ENCODE measurements at regions not wholly inside any gene's neighbourhood (a gene's known extent, or its start where the extent isn't known, plus 50 kb on each side); places are given as distances from the start of the nearest gene placed in this dataset.

DNA sequence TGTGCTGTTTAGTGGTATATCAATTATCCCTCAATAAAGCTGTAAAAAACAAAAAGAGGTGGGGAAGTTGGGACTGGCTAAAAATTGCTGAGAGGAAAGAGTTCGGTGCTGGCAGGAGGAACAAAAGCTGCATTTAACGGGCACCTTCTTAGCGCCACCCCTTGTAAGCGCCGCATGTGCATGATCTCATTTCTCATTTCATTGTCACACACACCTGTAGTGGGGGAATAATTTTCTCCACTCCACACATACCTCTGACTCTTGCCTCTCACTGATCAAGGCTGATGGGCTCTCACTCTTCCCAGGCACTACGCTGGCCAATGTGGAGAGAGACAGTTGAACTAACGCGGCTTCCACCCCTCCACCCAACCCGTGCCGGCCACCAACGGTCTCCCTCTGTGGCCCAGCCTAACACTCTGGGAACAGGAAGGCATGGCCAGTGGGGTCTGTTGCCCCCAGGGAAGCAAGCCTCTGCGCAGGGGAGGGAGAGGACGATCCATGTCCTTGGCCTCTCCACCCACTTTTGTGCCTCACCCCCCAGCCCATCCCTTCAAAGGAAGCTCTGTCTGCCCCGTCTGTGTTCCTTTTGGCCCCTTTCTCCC is 186.7 kb upstream of the SYT13 start:
- DNase-seq = no peak

DNA sequence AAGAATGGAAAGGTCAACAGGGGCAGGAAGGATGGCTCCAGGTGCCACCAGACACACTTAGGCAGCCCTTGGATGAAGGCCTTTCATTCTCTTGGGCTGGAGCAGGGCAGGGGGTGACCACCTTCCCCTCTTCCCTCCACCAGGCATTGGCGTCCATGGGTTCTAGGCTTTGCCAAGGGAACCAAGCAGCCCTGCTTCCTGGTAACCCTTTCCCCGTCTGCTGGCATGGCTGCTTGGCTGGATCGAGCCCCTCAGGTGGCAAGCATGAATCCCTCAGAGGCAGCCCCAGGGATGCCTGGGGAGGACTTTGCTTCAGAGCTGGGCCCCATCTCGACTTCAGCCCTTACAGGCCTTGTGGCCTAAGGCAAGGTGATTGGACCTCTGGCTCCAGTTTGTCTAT is 185.1 kb upstream of the SYT13 start:
- no peak for DNase-seq

DNA sequence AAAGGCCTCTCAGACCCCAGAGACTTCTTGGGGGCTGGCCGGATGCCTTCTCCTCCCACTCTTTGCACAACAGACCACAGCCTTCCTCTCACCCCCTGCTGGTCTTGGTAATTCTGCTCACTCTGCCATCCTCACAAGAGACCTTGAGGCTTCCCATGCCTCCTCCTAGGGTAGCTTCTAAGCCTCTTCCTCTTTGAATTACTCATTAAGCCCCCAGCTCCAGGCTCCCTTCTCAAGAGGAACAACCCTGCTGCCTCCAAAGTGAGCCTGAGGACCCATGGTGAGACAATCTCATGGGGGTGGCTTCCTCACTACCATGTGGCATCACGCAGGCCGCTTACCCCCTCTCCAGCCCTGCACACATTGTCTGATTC is 184.6 kb upstream of the SYT13 start:
- DNase-seq = peak in 1 of 2 donors; percentile 9

DNA sequence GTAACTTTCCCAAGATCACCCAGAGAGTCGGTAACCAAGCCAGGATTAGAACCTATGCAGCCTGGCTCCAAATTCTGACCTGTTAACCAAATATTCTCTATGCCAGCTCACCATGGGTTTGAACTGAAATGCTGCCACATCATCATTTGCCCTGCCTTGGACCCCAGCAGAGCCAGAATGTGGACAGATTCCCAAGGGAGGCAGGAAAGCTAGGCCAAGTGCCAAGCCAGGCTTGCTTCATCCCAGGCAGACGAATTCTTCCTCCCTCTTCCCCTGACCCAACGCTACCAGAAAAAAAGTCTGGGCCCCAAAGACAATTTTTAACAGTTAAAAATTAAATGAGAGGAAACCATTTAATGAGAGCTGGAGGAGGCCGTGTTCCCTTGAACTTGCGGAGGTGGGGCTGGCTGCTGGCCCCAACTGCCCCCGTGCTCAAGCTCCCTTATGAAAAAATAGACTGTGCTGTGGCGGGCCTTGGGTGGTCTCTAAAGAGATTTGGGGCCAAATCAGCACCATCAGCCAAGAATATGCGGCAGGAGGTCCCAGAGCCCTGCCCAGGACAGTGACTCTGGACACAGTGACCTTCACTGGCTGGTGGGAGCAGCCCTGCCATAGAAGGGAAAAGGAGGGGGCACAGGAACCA is 184.1 kb upstream of the SYT13 start:
- no peak for DNase-seq

DNA sequence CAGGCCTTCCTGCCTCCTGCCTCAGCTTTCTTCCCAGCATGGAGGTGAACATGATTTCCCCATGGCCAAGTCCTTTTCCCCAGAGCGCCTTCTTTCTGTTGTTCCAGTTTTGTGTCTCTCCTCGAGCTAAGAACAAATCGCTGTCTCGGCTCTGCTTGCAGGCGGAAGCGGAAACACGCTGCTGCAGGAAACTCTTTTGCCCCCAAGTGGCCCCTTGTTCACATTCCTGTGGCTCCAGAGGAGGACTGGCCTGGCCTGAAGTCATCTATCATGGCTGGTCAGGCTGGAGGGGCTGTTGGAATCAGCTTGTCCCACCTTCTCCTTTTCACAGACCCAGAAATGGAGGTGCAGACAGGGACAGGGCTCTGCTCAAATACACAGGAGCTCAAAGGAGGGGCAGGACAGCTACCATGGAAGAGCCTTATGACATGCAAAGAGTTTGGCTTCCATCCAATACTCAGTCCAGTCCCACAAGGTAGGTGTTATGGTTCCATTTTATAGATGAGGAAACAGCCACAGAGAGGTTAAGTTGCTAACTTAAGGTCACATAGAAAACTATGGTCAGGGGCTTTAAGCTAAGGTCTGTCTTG is 182.2 kb upstream of the SYT13 start:
- DNase-seq = no peak

DNA sequence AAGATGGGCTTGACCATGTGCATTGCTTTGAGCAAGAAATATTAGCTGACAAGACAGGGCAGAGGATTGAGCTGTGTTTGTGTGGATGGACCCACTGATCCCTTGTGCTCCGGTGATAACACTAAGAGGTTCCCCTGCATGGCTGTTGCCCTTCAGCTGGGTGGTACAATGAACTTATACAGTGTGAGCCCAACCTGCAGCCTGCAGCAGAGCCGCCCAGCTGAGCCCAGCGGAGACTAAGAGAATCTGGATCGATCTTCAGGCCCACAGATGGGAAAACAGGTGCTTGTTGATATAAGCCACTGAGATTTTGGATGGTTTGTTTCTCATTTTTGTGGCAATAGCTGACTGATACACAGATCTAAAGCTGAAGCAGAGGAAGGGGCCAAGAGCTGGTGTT is 177.4 kb upstream of the SYT13 start:
- DNase-seq = no peak

DNA sequence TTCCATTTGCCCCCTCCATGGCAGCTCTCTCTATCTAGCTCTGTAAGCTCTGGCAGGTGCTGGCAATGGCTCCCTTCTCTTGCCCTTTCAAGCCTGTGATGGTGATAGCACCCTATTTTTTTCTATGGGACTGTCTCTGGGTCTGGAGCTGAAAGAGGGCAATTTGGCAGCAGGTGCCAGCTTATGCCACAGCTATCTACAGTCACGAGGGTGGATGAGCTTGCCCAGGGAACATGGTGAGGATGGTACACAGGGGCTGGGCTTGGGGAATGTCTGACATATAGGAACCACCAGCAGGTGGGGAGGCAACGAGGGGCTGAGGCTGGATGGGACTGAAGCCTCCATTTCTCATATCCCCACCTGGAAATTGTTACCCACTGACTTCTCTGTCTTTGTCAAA is 175.4 kb upstream of the SYT13 start:
- no peak for DNase-seq

DNA sequence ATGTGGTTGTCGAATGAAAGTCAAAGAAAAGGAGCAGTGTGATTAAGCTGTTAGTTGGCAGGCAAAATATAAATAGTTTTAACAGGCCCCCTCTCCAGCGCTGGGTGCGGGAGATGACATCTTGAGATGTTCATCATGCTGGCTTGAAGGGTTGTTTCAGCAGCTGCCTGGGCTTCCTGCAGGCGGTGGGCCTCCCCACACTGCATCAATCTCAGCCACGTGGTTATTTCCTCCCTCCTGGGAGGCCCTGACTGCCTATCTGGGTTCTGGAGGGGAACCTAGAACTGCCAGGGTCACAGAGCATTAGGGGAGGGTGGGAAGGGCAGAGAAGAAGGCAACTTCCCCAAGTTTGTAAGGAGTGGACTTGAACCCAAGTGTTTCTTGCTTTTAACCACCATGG is 173.3 kb upstream of the SYT13 start:
- no peak for DNase-seq

DNA sequence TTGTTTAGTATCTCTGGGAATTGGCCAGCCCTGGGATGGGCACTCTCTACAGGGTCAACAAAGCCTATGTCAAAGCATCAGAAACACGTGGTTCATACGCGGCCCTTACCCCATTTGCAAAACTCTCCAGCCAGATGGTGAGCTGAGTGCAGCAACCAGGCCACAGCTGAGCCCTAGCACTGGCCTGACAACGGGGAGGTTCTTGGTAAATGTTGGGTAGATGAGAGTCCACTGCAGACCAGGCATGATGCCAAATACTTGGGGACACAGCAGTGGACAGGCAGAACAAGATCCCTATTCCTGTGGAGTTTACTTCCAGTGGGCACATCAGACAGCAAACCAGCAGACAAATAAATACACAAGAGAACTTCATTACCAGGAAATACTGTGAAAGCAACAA is 172.1 kb upstream of the SYT13 start:
- no peak for DNase-seq

DNA sequence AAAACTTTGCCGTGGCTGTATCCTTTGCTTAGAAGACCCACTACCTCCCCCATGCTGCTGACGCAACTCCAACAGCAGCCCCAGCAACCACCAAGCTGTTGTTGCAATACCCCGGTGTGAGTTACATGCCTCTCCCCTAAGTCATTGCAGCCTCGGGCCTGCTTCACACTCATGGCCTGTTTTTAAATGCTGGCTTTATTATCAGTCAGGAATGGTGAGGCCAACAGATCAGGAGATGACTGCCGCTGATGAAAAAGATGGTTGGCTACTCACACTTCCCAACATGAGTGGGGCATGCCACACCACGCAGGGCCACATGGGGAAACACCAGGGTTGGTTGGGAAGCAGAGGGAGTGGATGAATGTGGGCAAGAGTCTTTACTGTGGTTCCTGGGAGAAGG is 171.5 kb upstream of the SYT13 start:
- no peak for DNase-seq

DNA sequence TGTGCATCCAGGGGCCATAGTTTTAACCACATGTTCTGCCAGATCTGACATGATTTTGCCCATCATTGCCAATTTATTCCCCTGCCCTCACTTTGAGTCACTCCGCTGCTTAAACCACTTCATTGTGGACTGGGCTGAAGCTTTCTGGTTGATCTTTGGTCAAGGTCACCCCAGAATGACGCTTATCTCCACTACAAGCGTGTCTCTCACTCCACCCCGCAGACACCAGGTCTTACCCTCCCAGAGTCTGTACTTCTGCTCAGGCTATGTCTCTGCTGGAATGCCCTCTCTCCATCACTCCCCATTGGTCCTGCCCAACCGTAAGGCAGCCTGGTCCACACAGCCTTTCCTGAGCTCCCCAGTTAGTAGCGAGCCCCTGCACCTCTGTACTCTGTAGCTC is 170.5 kb upstream of the SYT13 start:
- DNase-seq = no peak

DNA sequence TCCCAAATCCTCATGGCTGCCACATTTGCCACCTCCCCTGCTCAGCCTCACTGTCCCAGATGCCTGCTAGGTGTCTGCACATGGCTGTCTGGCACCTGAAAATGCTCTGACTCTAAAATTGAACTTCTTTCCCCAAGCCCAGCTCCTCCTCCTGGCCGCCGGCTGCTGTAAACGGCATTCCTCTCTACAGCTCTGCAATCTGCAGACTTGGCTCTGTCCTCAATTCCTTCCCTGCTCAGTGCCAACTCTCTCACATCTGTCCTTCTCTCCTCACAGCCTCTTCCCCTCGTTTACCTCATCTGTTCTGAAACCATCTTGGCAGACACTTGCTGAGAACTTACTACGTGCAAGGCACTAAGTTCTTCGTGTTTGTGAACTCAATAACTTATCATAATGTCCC is 169.4 kb upstream of the SYT13 start:
- DNase-seq = no peak

DNA sequence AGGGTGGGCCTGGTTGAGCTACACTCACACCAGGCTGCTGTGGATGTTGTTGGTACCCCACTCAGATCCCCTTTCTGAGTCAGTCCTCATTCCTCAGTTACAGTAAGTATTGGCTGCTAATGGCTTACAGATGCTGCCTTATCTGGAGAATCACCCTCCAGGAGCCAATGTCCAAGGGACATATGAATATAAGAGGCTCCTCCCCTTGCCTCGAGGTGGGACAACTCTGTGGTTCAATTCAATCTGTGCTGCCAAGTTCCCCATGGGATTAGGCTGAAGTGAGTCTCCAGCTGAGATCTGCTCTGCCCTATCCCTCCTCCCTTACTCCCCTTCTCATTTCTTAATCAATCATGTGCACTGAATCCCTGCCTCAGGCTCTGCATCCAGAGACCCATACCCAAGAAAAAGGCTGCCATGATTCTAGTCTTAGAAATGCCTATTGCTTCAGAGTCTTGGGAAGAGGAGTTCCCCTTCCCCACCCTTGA is 168.8 kb upstream of the SYT13 start:
- no peak for DNase-seq

DNA sequence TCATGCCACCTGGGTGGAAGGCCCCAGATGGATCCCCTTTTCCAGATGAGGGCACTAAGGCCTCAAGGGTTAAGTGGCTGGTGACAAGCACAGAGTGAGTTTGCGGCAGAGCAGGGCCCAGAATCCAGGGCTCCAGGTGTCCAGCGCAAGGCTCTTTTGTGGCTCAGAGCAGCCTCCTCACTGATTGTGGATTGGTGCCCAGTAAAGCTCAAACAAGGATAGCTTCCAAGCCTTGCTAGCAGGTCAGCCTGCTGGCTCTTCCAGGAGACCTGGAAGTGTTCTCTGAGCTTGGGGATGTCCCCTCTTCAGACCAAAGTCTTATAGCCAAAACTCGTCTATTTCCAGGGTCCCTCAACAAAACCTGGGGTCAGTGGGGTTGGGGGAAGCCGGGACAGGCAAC is 167.6 kb upstream of the SYT13 start:
- DNase-seq = no peak

DNA sequence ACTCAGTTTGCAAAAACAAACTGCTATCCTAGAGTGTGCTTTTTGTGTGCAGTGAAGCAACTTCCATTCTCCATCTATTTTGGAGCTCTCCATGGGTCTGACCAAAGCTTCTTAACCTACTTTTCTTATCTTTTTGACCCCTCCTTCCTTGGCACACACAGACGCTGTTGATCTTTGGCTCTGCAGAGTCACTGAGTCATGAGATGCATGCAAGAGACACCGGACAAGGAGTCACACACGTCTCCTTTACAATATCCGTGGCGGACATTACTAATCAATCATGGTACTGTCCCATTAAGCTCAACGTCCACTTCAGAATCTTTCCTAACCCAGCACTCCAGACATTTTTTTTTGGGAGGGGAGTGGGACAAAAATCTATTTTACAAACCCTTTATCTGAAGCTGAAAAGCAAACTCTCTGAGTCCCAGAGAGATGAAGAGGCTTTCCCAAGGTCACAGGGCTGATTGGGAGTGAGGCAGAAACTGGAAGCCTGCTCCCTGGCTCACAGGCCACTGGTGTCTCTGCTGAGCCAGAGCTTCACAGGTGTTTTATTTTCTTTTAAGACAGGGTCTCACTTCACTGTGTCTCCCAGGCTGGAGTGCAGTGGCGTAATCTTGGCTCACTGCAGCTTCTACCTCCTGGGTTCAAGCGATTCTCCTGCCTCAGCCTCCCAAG is 165.8 kb upstream of the SYT13 start:
- no peak for DNase-seq

DNA sequence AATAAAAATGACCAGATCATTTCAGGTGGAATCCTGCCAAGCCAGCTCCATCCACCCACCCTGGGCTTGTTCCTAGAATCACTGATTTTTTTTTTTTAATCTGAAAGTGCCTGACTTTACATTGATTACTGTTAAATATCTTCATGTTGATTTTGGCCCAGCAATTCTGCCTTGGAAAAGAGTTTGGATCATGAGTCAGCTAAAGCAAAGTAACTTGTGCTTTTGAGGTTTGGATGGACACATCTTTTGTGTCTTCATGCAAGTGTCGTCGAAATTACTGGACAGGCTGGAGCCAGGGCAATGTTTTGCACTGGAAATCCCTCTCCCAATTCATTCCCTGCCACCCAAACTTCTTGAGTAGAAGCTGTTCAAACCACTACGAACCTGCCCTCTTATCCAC is 164.0 kb upstream of the SYT13 start:
- no peak for DNase-seq

DNA sequence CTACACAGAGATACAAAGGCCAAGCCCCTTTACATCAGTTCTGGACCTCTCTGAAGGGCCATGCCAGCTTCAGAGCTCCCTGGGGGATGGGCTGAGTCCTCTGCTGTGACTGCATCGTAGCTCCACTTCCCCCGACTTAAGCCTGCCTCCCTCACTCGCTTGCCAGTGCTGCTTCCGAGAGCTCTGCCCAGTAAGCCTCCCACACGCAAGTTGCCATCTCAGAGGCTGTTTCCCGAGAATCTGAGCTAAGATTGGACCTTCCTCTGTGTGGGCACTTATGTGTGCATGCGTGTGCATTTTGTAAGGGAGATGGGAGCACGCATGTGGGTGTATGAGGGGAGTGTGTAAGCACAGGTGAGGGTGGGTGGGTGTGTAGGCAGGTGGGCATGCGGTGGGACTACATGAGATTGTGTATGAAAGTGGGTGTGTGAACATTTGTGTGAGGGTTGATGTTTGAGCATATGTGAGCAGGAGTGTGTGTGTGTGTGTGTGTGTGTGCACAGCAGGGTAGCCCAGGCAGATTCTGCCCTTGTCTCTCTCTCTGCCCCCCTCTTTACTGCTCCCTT is 163.0 kb upstream of the SYT13 start:
- no peak for DNase-seq

DNA sequence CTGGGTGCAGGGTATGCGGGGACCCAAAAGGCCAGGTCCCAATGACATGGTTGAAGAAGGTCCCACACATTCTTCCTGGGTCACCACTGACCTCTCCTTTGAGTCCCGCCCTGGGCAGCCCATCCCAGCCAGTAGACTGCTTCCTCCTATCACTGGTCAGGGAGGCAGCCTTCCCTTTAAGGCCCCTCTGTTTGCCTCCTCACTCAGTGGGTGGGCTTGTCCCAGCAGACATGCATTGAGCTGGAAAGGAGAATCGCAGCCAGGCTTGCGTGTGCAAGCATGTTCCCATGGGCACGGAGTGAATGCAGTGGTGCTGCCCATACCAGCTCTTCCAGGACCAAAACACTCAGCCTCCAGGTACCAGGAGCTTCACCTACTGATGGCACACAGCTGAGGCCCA is 162.4 kb upstream of the SYT13 start:
- no peak for DNase-seq

DNA sequence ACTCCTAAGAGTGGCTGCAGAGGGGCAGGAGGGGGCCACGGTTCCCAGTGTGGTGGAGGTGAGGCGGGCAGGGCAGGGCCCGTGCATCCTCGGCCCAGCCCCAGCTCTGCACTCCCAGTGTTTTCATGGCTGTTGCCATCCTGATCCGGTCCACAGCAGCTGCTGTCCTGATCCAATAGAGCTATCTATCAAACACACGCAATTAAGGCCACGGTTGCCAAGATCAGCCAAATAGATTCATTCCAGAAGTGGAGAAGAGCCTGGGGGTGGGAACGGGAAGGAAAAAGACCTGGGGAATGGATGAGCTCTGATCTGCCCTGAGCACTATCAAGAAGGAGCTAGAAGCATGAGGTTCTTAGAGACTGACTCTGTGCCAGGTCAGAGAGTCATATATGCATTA is 160.9 kb upstream of the SYT13 start:
- DNase-seq = no peak

DNA sequence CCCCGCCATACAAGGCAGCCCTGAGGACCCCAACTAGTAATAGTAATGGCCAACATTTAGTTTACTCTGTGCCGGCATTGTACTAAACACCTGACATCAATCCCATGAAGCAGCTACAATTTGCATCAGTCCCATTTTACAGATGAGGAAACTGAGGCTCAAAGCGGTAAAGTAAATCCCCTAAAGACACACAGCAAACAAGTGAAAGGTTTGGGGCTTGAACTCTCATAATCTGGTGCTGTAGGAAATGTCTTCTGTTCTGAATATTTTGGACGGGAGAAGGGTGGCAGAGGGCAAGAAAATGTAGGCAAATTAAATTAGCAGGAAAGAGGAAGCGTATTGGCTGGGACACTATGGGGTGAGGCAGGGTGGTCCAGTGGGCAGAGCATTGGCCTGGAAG is 160.3 kb upstream of the SYT13 start:
- DNase-seq = no peak

DNA sequence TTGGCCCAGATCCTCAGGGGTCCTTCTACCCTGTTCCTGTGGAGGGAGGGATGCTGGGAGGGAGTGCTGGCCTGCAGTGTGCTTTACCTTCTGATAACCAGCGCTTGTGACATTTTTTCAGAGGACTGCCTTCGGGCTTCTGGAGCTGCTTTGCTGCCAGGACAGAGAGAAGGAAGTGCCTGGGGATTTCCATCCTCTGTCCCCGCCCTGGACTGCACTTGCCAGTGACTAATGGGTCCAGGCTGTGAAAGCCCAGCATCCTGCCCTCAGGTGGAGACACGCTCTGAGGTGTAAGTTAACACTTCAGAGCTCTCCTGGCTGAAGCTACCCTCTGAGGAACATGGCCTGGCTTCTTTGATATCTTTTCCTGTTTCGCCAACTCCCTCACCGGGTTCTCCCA is 158.7 kb upstream of the SYT13 start:
- DNase-seq = peak in 1 of 2 donors; percentile 29

DNA sequence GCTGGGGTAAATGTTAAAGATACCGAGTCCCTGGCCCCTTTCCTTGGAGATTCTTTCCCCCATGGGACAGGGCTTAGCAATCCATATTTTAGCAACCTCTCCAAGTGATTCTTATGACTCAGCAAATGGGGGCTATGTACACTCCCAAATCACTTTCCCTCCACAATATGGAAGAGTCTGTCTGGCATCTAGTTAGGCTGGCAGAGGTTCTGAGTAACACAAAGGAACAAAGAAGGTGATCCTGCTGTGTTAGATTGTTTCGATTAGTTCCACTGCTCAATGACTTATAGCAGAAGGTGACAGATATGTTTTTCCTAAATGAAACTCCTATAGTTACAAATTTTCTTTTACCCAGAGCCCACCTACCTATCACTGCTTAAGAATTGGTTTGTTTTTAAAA is 154.0 kb upstream of the SYT13 start:
- DNase-seq = no peak

DNA sequence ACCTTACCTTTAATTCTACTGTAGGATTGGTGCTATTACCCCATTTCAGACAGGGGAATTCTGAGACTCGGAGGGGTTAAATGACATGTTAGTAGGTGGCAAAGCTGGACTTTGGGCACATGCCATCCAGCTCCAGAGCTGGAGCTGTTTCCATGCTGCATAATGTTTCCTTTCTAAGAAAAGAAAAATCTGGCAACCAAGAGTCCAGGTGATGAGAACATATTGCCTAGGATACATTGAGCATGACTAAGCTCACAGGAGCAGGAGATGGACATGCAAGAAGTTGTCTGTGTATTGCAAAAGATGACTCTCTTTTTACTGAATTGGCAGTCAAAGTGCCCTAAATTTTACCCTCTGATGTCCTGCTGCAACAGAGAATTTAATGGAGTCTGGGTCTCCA is 150.8 kb upstream of the SYT13 start:
- DNase-seq = no peak

DNA sequence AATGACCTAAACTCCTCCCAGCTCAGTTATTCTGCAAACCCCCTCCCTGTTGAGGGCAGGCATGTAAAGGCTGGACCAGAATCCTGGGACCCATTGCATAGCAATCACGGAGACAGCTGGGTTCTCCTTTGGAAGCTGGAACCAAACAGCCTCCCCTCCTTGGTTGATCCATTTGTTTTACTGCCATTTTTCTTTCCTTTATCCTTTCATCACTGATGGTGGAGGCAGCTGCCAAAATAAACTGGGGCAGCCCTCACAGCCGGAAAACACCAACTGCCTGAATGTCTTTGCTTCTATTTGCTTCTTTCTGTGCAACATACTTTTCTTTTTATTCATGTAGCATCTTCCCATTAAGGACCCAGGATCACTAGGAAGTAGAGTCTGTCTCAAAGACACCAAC is 150.0 kb upstream of the SYT13 start:
- DNase-seq = no peak
